Neural progenitor cell (in vitro differentiated cells): ENCODE measurements at regions not wholly inside any gene's neighbourhood (a gene's known extent, or its start where the extent isn't known, plus 50 kb on each side); places are given as distances from the start of the nearest gene placed in this dataset.

ENCODE experiments used
- EZH2 ChIP-seq: fragments of 200-600 bp; sonication (generic); IDR thresholded peaks from 2 replicates; pipeline ENCODE4 v1.6.1; 2017; ENCODE audit warnings: antibody characterized with exemption, mild to moderate bottlenecking, moderate library complexity
- EZH2phosphoT487 ChIP-seq: fragments of 200-600 bp; sonication (generic); IDR thresholded peaks from 2 replicates; pipeline ENCODE4 v1.6.1; 2017; ENCODE audit warnings: antibody characterized with exemption
- TF ChIP-seq, protein P1 (sequence below): fragments of 200-600 bp; sonication (generic); IDR thresholded peaks from 2 replicates; pipeline ENCODE4 v1.5.1; 2017; ENCODE audit warnings: antibody characterized with exemption, mild to moderate bottlenecking

DNA sequence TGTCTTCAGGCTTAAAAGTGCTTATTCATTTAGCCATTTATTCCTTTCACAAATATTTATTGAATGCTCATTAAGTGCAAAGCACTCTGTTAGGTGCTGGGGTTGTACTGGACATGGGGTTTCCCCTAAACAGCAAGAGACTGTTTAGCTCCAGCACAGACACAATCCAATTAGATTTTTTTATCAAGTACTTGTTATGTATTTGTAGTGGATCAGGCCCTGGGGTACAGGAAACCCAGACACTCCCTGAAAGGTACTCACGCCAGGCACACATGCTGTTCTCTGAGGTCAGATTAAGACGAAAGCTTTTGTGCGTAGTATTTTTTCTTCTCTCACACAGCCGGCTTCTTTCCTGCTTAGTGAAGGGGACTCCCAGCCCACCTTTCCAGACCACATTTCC, 218.1 kb upstream of the PLET1 start:
- TF ChIP-seq, protein P1, sequence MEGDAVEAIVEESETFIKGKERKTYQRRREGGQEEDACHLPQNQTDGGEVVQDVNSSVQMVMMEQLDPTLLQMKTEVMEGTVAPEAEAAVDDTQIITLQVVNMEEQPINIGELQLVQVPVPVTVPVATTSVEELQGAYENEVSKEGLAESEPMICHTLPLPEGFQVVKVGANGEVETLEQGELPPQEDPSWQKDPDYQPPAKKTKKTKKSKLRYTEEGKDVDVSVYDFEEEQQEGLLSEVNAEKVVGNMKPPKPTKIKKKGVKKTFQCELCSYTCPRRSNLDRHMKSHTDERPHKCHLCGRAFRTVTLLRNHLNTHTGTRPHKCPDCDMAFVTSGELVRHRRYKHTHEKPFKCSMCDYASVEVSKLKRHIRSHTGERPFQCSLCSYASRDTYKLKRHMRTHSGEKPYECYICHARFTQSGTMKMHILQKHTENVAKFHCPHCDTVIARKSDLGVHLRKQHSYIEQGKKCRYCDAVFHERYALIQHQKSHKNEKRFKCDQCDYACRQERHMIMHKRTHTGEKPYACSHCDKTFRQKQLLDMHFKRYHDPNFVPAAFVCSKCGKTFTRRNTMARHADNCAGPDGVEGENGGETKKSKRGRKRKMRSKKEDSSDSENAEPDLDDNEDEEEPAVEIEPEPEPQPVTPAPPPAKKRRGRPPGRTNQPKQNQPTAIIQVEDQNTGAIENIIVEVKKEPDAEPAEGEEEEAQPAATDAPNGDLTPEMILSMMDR = no peak
- TF ChIP-seq EZH2phosphoT487 (no peak), EZH2 (no peak)
